H9 (cell line): ENCODE measurements at regions not wholly inside any gene's neighbourhood (a gene's known extent, or its start where the extent isn't known, plus 50 kb on each side); places are given as distances from the start of the nearest gene placed in this dataset.

Source experiments
- DNase-seq: peaks from one replicate; pipeline ENCODE4 v3.0.0-alpha.2; 2017
- H2AFZ ChIP-seq: one replicate; pipeline ENCODE4 v1.6.1; 2013; ENCODE audit warnings: mild to moderate bottlenecking, low read length, control low read depth, moderate library complexity
- H2AK5ac ChIP-seq: 2 replicates; pipeline ENCODE4 v1.6.1; 2013; ENCODE audit warnings: low read length, control low read depth, mixed read lengths; ENCODE audit not compliant: insufficient read length
- H2BK120ac ChIP-seq: one replicate; pipeline ENCODE4 v1.6.1; 2013; ENCODE audit warnings: low read depth, mild to moderate bottlenecking, low read length, control low read depth, inconsistent platforms; ENCODE audit not compliant: poor library complexity, severe bottlenecking
- H2BK12ac ChIP-seq: 2 replicates; pipeline ENCODE4 v1.6.1; 2013; ENCODE audit warnings: low read length, control low read depth, mixed read lengths, low read depth; ENCODE audit not compliant: insufficient read length
- H2BK15ac ChIP-seq: 2 replicates; pipeline ENCODE4 v1.6.1; 2013; ENCODE audit warnings: low read depth, low read length, control low read depth
- H2BK20ac ChIP-seq: one replicate; pipeline ENCODE4 v1.6.1; 2013; ENCODE audit warnings: low read depth, mild to moderate bottlenecking, low read length, control low read depth, inconsistent platforms; ENCODE audit not compliant: poor library complexity, severe bottlenecking
- H2BK5ac ChIP-seq: 2 replicates; pipeline ENCODE4 v1.6.1; 2013; ENCODE audit warnings: low read length, control low read depth, mixed read lengths; ENCODE audit not compliant: insufficient read length
- H3K14ac ChIP-seq: 2 replicates; pipeline ENCODE4 v1.6.1; 2013; ENCODE audit warnings: low read length, control low read depth; ENCODE audit not compliant: insufficient read depth
- H3K18ac ChIP-seq: 2 replicates; pipeline ENCODE4 v1.6.1; 2013; ENCODE audit warnings: low read depth, mild to moderate bottlenecking, mixed read lengths, low read length, control low read depth; ENCODE audit not compliant: insufficient read length
- H3K23ac ChIP-seq: 2 replicates; pipeline ENCODE4 v1.6.1; 2013; ENCODE audit warnings: low read length, control low read depth, mixed read lengths, low read depth; ENCODE audit not compliant: insufficient read length
- H3K23me2 ChIP-seq: 2 replicates; pipeline ENCODE4 v1.6.1; 2013; ENCODE audit warnings: low read depth, mild to moderate bottlenecking, mixed read lengths, low read length, control low read depth; ENCODE audit not compliant: insufficient read length, poor library complexity, severe bottlenecking
- H3K27ac ChIP-seq: 2 replicates; pipeline ENCODE4 v1.5.1; 2013; ENCODE audit warnings: low read length, control low read depth, mixed read lengths, low read depth; ENCODE audit not compliant: insufficient read length
- H3K27me3 ChIP-seq: 2 replicates; pipeline ENCODE4 v1.6.1; 2013; ENCODE audit warnings: low read length, control low read depth, inconsistent platforms; ENCODE audit not compliant: insufficient read depth
- H3K4ac ChIP-seq: 2 replicates; pipeline ENCODE4 v1.6.1; 2013; ENCODE audit warnings: low read depth, mild to moderate bottlenecking, control low read depth, inconsistent platforms, low read length, moderate library complexity
- H3K4me1 ChIP-seq: 2 replicates; pipeline ENCODE4 v1.6.1; 2013; ENCODE audit warnings: low read length, control low read depth, inconsistent platforms; ENCODE audit not compliant: insufficient read depth
- H3K4me2 ChIP-seq: 2 replicates; pipeline ENCODE4 v1.6.1; 2013; ENCODE audit warnings: low read length, control low read depth, mixed read lengths; ENCODE audit not compliant: insufficient read length, insufficient read depth
- H3K56ac ChIP-seq: 2 replicates; pipeline ENCODE4 v1.6.1; 2013; ENCODE audit warnings: low read depth, mild to moderate bottlenecking, mixed read lengths, low read length, control low read depth; ENCODE audit not compliant: insufficient read length
- H3K79me1 ChIP-seq: 2 replicates; pipeline ENCODE4 v1.6.1; 2013; ENCODE audit warnings: low read depth, mild to moderate bottlenecking, moderate library complexity, low read length, control low read depth, inconsistent platforms; ENCODE audit not compliant: insufficient read depth, poor library complexity, severe bottlenecking
- H3K79me2 ChIP-seq: 2 replicates; pipeline ENCODE4 v1.6.1; 2013; ENCODE audit warnings: low read length, control low read depth, inconsistent platforms; ENCODE audit not compliant: insufficient read depth
- H3K9ac ChIP-seq: 2 replicates; pipeline ENCODE4 v1.6.1; 2013; ENCODE audit warnings: low read length, control low read depth, mixed read lengths; ENCODE audit not compliant: insufficient read length; ENCODE audit errors: extremely low read depth
- H3K9me3 ChIP-seq: one replicate; pipeline ENCODE4 v1.6.1; 2013; ENCODE audit warnings: low read depth, low read length, inconsistent platforms; ENCODE audit not compliant: control insufficient read depth
- H3T11ph ChIP-seq: one replicate; pipeline ENCODE4 v1.6.1; 2013; ENCODE audit warnings: mild to moderate bottlenecking, low read length, control low read depth, inconsistent platforms
- H4K20me1 ChIP-seq: one replicate; pipeline ENCODE4 v1.6.1; 2013; ENCODE audit not compliant: control insufficient read depth, insufficient read length, insufficient read depth
- H4K5ac ChIP-seq: 2 replicates; pipeline ENCODE4 v1.6.1; 2013; ENCODE audit warnings: low read depth, mild to moderate bottlenecking, mixed read lengths, low read length, control low read depth; ENCODE audit not compliant: insufficient read length
- H4K8ac ChIP-seq: replicated peaks from 2 replicates; pipeline ENCODE4 v1.6.1; 2013; ENCODE audit warnings: low read length, control low read depth, mixed read lengths, low read depth; ENCODE audit not compliant: insufficient read length
- H4K91ac ChIP-seq: 2 replicates; pipeline ENCODE4 v1.6.1; 2013; ENCODE audit warnings: low read depth, mild to moderate bottlenecking, moderate library complexity, mixed read lengths, low read length, control low read depth; ENCODE audit not compliant: insufficient read length
- H3K27ac Mint-ChIP-seq, 3 experiments: 2 replicates in 2 of 3; 3 replicates in 1 of 3; pipeline ENCODE4 v1.8.0; 2020 to 2021; ENCODE audit warnings: mixed read lengths in 3 of 3, mild to moderate bottlenecking in 1 of 3, moderate library complexity in 1 of 3
- H3K27me3 Mint-ChIP-seq: 2 replicates; pipeline ENCODE4 v1.8.0; 2021; ENCODE audit warnings: low read depth, mild to moderate bottlenecking, moderate library complexity, mixed read lengths
- H3K36me3 Mint-ChIP-seq, 3 experiments: 2 replicates in 2 of 3; 3 replicates in 1 of 3; pipeline ENCODE4 v1.8.0; 2020 to 2021; ENCODE audit warnings: low read depth in 3 of 3, mixed read lengths in 3 of 3; ENCODE audit not compliant: insufficient read depth in 1 of 3
- H3K4me1 Mint-ChIP-seq, 2 experiments: 2 replicates each; pipeline ENCODE4 v1.8.0; 2020; ENCODE audit warnings: mixed read lengths in 2 of 2
- H3K4me3 Mint-ChIP-seq, 2 experiments: 2 replicates in 1 of 2; 3 replicates in 1 of 2; pipeline ENCODE4 v1.8.0; 2020 to 2021; ENCODE audit warnings: mild to moderate bottlenecking in 2 of 2, mixed read lengths in 2 of 2, moderate library complexity in 1 of 2
- H3K9me3 Mint-ChIP-seq, 2 experiments: 2 replicates in 1 of 2; 3 replicates in 1 of 2; pipeline ENCODE4 v1.8.0; 2020; ENCODE audit warnings: mild to moderate bottlenecking in 2 of 2, mixed read lengths in 2 of 2, moderate library complexity in 1 of 2
- CTCF ChIP-seq: fragments of 200-600 bp; sonication (generic); conservative IDR thresholded peaks from 3 replicates; pipeline ENCODE4 v1.8.0; 2021; ENCODE audit warnings: antibody characterized with exemption, mild to moderate bottlenecking
- WGBS: extraction: QIAGEN DNeasy Blood & Tissue Kit; methylation state at CpG from one replicate; pipeline ENCODE4 v1.1.7; 2013; ENCODE audit warnings: missing lambda C conversion rate, low lambda C conversion rate, mixed read lengths; ENCODE audit not compliant: insufficient read length; ENCODE audit errors: extremely low coverage; 5-methylcytosine and 5-hydroxymethylcytosine counted together

- no peaks in the 10 kb centered on the region; a peak in 1 of 5 replicates for H3K9me3 Mint-ChIP-seq
- Histone ChIP-seq H3K27ac (no peak overlapping the region), H4K8ac (no peak overlapping the region), H3K4ac (no peak overlapping the region), H3K4me1 (0 out of 2 replicates have a peak, but pooled peaks cover 2% of the 10 kb centered on the region), H3K4me2 (no peak overlapping the region), H3K23me2 (no peaks in the 10 kb centered on the region), H3T11ph (no peak overlapping the region), H3K56ac (no peak overlapping the region), H2BK12ac (no peak overlapping the region), H3K79me1 (no peaks in the 10 kb centered on the region), H4K5ac (no peak overlapping the region), H3K14ac (no peak overlapping the region), H3K18ac (no peak overlapping the region), H3K9ac (no peak overlapping the region), H4K20me1 (no peaks in the 10 kb centered on the region), H2AK5ac (no peak overlapping the region), H3K79me2 (no peaks in the 10 kb centered on the region), H3K23ac (no peak overlapping the region), H3K27me3 (no peaks in the 10 kb centered on the region), H3K9me3 (no peaks in the 10 kb centered on the region), H4K91ac (no peak overlapping the region), H2BK120ac (no peak overlapping the region), H2BK5ac (no peak overlapping the region), H2AFZ (no peak overlapping the region), H2BK20ac (no peak overlapping the region), H2BK15ac (no peak overlapping the region)
- no peak overlapping the region for H3K27ac Mint-ChIP-seq
- DNase-seq = no peak
- no CpG with 5 or more reads among the region's 4 CpGs for WGBS
- no peaks in the 10 kb centered on the region for H3K36me3 Mint-ChIP-seq
- no peaks in the 10 kb centered on the region; the same call in 1 of the 2 replicates for H3K27me3 Mint-ChIP-seq
- TF ChIP-seq CTCF = no peak
- H3K4me3 Mint-ChIP-seq = no peak overlapping the region
- peaks cover 3% of the 10 kb centered on the region in 2 experiments for H3K4me1 Mint-ChIP-seq
Observed at GRCh38 chr10:88122576-88122975, 259.2 kb downstream of the PTEN start.
